ENCODE measurements at regions not wholly inside any gene's neighbourhood (a gene's known extent, or its start where the extent isn't known, plus 50 kb on each side); places are given as distances from the start of the nearest gene placed in this dataset.

DNA sequence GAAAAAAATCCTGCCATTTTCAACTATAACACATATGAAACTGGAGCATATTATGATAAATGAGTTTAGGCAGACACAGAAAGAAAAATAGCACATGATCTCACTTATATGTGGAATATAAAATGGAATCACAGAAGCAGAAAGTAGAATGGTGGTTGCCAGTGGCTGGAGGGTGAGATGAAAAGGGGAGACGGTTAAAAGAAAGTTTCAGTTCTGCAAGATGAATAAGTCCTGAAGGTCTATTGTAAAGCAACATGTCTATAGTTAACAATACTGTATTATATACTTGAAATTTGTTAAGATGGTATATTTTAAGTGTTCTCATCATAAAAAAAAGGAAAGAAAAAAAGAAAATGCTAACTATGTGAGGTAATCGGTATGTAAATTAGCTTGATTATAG is 503.9 kb downstream of the EPHA7 start:
- no peak overlapping the region for H3K9ac ChIP-seq (ENCODE audit: control insufficient read depth, insufficient read depth, low read length)
- intact Hi-C loops (cut with micrococcal nuclease; ENCODE audit: unreplicated experiment) (no loop called here), in situ Hi-C loops (cut with MboI) (no loop called here)
- BruUV-seq (replicated peaks) = no TSS peak
- no peak overlapping the region for H3K27ac ChIP-seq (ENCODE audit: control insufficient read depth, insufficient read depth)
- POLR2A ChIA-PET = no interaction called here
- no peaks in the 10 kb centered on the region for H3K9me3 ChIP-seq (replicated peaks; ENCODE audit: control insufficient read depth, insufficient read depth, low read length)
- peak; percentile 50 for ATAC-seq
- no peak overlapping the region for H3K4me3 ChIP-seq
- H3K4me2 ChIP-seq (ENCODE audit: control insufficient read depth, insufficient read depth) = no peak overlapping the region
- no peaks in the 10 kb centered on the region for H3K36me3 ChIP-seq (ENCODE audit: control insufficient read depth in 2 of 2, insufficient read depth in 2 of 2, low read length in 1 of 2)
- SMC1A ChIA-PET (ENCODE audit: uncharacterized antibody, unreplicated experiment) = interaction anchor here (2.2 kb wide), 1 partner anchor 104 kb away, joined by 7 read pairs; no protein-coding TSS in a partner anchor
- no peaks in the 10 kb centered on the region for H3K27me3 ChIP-seq (replicated peaks in 1 of 2; ENCODE audit: control insufficient read depth in 2 of 2, insufficient read depth in 2 of 2, low read length in 1 of 2)
- no peak for DNase-seq (ENCODE audit: low read depth, low spot score)
- CTCF ChIA-PET = no interaction called here
- WGBS (ENCODE audit: insufficient coverage, insufficient replicate concordance, low lambda C conversion rate, missing lambda C conversion rate) = 24% methylated on average over 2 of the region's 2 CpGs
- no peaks in the 10 kb centered on the region for H3K79me2 ChIP-seq (ENCODE audit: control insufficient read depth, insufficient read depth, low read length)
- no peaks in the 10 kb centered on the region for H3K4me1 ChIP-seq (ENCODE audit: control insufficient read depth, insufficient read depth, low read length)
- no peak for FAIRE-seq
- H2AFZ ChIP-seq (ENCODE audit: control insufficient read depth, low read depth, low read length) = no peak overlapping the region
- H4K20me1 ChIP-seq (ENCODE audit: control insufficient read depth, insufficient read depth) = no peaks in the 10 kb centered on the region
- RAD21 ChIA-PET (ENCODE audit: unreplicated experiment) = no interaction called here
- TF ChIP-seq, protein P1, sequence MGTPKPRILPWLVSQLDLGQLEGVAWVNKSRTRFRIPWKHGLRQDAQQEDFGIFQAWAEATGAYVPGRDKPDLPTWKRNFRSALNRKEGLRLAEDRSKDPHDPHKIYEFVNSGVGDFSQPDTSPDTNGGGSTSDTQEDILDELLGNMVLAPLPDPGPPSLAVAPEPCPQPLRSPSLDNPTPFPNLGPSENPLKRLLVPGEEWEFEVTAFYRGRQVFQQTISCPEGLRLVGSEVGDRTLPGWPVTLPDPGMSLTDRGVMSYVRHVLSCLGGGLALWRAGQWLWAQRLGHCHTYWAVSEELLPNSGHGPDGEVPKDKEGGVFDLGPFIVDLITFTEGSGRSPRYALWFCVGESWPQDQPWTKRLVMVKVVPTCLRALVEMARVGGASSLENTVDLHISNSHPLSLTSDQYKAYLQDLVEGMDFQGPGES (IDR thresholded peaks at IDR 0.05) = no peak
- TF ChIP-seq RUNX3 (IDR thresholded peaks at IDR 0.05; ENCODE audit: low read length) = no peak
- TF ChIP-seq MTA2 (IDR thresholded peaks at IDR 0.05; ENCODE audit: low read depth) = no peak
- TF ChIP-seq SRF (IDR thresholded peaks at IDR 0.05; ENCODE audit: low read depth in 2 of 2, low read length in 2 of 2) = no peak
- TF ChIP-seq HDGF (IDR thresholded peaks at IDR 0.05) = no peak
- TF ChIP-seq, protein P2, sequence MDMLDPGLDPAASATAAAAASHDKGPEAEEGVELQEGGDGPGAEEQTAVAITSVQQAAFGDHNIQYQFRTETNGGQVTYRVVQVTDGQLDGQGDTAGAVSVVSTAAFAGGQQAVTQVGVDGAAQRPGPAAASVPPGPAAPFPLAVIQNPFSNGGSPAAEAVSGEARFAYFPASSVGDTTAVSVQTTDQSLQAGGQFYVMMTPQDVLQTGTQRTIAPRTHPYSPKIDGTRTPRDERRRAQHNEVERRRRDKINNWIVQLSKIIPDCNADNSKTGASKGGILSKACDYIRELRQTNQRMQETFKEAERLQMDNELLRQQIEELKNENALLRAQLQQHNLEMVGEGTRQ (IDR thresholded peaks at IDR 0.05; ENCODE audit: borderline replicate concordance, low read depth, low read length) = no peak
- TF ChIP-seq, protein P3, sequence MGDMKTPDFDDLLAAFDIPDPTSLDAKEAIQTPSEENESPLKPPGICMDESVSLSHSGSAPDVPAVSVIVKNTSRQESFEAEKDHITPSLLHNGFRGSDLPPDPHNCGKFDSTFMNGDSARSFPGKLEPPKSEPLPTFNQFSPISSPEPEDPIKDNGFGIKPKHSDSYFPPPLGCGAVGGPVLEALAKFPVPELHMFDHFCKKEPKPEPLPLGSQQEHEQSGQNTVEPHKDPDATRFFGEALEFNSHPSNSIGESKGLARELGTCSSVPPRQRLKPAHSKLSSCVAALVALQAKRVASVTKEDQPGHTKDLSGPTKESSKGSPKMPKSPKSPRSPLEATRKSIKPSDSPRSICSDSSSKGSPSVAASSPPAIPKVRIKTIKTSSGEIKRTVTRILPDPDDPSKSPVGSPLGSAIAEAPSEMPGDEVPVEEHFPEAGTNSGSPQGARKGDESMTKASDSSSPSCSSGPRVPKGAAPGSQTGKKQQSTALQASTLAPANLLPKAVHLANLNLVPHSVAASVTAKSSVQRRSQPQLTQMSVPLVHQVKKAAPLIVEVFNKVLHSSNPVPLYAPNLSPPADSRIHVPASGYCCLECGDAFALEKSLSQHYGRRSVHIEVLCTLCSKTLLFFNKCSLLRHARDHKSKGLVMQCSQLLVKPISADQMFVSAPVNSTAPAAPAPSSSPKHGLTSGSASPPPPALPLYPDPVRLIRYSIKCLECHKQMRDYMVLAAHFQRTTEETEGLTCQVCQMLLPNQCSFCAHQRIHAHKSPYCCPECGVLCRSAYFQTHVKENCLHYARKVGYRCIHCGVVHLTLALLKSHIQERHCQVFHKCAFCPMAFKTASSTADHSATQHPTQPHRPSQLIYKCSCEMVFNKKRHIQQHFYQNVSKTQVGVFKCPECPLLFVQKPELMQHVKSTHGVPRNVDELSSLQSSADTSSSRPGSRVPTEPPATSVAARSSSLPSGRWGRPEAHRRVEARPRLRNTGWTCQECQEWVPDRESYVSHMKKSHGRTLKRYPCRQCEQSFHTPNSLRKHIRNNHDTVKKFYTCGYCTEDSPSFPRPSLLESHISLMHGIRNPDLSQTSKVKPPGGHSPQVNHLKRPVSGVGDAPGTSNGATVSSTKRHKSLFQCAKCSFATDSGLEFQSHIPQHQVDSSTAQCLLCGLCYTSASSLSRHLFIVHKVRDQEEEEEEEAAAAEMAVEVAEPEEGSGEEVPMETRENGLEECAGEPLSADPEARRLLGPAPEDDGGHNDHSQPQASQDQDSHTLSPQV (IDR thresholded peaks at IDR 0.05) = no peak
- no peak for TF ChIP-seq CREM (IDR thresholded peaks at IDR 0.05; ENCODE audit: low read depth)
- TF ChIP-seq ZBED1 (IDR thresholded peaks at IDR 0.05; ENCODE audit: borderline replicate concordance) = no peak
- TF ChIP-seq MYC (IDR thresholded peaks at IDR 0.05; ENCODE audit: insufficient read depth, insufficient read length, insufficient replicate concordance, low read length, severe bottlenecking) = no peak
- TF ChIP-seq, protein P4, sequence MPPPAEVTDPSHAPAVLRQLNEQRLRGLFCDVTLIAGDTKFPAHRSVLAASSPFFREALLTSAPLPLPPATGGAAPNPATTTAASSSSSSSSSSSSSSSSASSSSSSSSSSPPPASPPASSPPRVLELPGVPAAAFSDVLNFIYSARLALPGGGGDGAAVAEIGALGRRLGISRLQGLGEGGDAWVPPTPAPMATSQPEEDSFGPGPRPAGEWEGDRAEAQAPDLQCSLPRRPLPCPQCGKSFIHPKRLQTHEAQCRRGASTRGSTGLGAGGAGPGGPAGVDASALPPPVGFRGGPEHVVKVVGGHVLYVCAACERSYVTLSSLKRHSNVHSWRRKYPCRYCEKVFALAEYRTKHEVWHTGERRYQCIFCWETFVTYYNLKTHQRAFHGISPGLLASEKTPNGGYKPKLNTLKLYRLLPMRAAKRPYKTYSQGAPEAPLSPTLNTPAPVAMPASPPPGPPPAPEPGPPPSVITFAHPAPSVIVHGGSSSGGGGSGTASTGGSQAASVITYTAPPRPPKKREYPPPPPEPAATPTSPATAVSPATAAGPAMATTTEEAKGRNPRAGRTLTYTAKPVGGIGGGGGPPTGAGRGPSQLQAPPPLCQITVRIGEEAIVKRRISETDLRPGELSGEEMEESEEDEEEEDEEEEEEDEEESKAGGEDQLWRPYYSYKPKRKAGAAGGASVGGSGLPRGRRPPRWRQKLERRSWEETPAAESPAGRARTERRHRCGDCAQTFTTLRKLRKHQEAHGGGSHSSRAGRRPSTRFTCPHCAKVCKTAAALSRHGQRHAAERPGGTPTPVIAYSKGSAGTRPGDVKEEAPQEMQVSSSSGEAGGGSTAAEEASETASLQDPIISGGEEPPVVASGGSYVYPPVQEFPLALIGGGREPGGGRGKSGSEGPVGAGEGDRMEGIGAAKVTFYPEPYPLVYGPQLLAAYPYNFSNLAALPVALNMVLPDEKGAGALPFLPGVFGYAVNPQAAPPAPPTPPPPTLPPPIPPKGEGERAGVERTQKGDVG (CRISPR knock-in tag; IDR thresholded peaks at IDR 0.05) = no peak
- TF ChIP-seq NFIC (IDR thresholded peaks at IDR 0.05; ENCODE audit: low read depth, low read length) = no peak
- no peak for TF ChIP-seq ETV6 (conservative IDR thresholded peaks at IDR 0.05 in 1 of 2, IDR thresholded peaks at IDR 0.05 in 1 of 2; ENCODE audit: borderline replicate concordance in 1 of 2, low read depth in 1 of 2)
- no peak for TF ChIP-seq ZNF24 (IDR thresholded peaks at IDR 0.05)

Measured in GM12878 (cell line).